GM21786 (cell line): ENCODE measurements at regions not wholly inside any gene's neighbourhood (a gene's known extent, or its start where the extent isn't known, plus 50 kb on each side); places are given as distances from the start of the nearest gene placed in this dataset.

Experiments
- ATAC-seq: cut with Tn5 transposase; IDR thresholded peaks from one replicate; pipeline ENCODE4 v1.9.1; 2021; ENCODE audit not compliant: unreplicated experiment

- ATAC-seq = no peak
Measured at GRCh38 chr15:38168467-38169070, 84.1 kb upstream of the SPRED1 start.

- no peak for ATAC-seq
Measured at GRCh38 chr15:38171973-38172372, 80.7 kb upstream of the SPRED1 start.

GRCh38 chr15:38174691-38175090 lies 77.9 kb upstream of the SPRED1 start:
- no peak for ATAC-seq

- peak; percentile 96 for ATAC-seq
Measured at GRCh38 chr15:38176155-38176554, 76.5 kb upstream of the SPRED1 start.

- no peak for ATAC-seq
Measured at GRCh38 chr15:38176691-38177090, 75.9 kb upstream of the SPRED1 start.

GRCh38 chr15:38182900-38183299 lies 69.7 kb upstream of the SPRED1 start:
- ATAC-seq = no peak

- no peak for ATAC-seq
Measured at GRCh38 chr15:38186507-38186906, 66.1 kb upstream of the SPRED1 start.

- no peak for ATAC-seq
Measured at GRCh38 chr15:38187630-38188313, 64.9 kb upstream of the SPRED1 start.

- ATAC-seq = no peak
Measured at GRCh38 chr15:38189671-38190295, 62.9 kb upstream of the SPRED1 start.

- no peak for ATAC-seq
Measured at GRCh38 chr15:38190501-38190900, 62.1 kb upstream of the SPRED1 start.

GRCh38 chr15:38192496-38192895 lies 60.1 kb upstream of the SPRED1 start:
- ATAC-seq = no peak

GRCh38 chr15:38193496-38193895 lies 59.1 kb upstream of the SPRED1 start:
- ATAC-seq = no peak

- ATAC-seq = no peak
Measured at GRCh38 chr15:38195191-38195901, 57.3 kb upstream of the SPRED1 start.

GRCh38 chr15:38196076-38196475 lies 56.6 kb upstream of the SPRED1 start:
- ATAC-seq = no peak

- ATAC-seq = no peak
Measured at GRCh38 chr15:38197553-38197952, 55.1 kb upstream of the SPRED1 start.

GRCh38 chr15:38201714-38202113 lies 50.9 kb upstream of the SPRED1 start:
- no peak for ATAC-seq

- ATAC-seq = no peak
Measured at GRCh38 chr15:38202361-38202760, 50.3 kb upstream of the SPRED1 start.
